Left lobe of liver (tissue), 2 donors: ENCODE measurements at regions not wholly inside any gene's neighbourhood (a gene's known extent, or its start where the extent isn't known, plus 50 kb on each side); places are given as distances from the start of the nearest gene placed in this dataset.
"Not testable (repeated sequence)": the region's sequence is repeated elsewhere in the genome, so short reads cannot be mapped to it uniquely, and the experiment has no call there.

Source experiments
- ATAC-seq: fragments of 200-7000 bp; cut with Tn5 transposase; one replicate; pipeline ENCODE4 v1.9.1; 2020; ENCODE audit warnings: mild to moderate bottlenecking, moderate library complexity
- DNase-seq: peaks from one replicate; pipeline ENCODE4 v3.0.0-alpha.2; 2020; ENCODE audit warnings: low spot score
- donor health status: DM: no; HTN: no; CAD: no; lungs with moderate emphysema.
- donor health status: DM: no; HTN: yes; CAD: no.

DNA sequence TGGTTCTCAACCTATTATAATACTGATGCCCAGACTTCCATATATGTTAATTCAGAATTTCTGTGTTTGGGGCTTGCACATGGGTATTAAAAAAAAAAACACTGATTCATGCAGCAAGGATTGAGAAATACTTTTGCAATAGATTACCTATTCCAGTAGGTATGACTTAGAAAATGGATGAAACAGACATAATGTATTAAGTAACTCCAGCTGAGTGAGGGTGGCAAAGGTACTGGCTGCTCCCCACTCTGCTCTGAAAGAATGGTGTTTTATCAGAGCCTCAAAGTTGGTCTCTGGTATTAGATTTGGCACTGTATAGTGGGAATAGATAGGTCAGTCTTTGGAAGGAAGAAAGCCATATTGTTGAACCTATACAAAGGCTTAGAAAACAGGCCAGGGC is 234.3 kb upstream of the FOLH1 start:
- ATAC-seq (peak; percentile 37), DNase-seq (no peak)

DNA sequence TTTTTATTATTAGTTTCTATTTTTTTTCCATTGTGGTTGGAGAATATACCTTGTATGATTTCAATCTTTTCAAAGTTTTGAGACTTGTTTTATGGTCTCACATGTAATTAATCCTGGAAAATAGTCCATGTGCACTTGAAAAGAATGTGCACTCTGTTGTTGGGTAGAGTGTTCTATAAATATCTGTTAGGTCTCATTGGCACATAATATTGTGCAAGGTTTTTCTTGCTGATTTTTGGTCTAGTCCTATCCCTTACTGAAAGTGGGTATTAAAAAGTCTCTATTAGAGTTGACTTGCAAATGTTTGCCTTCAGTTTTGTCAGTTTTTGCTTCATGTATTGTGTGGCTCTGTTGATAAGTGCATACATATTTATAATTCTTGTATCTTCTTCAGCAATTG is 231.5 kb upstream of the FOLH1 start:
- peak; percentile 65 for ATAC-seq
- DNase-seq = not testable (repeated sequence)

DNA sequence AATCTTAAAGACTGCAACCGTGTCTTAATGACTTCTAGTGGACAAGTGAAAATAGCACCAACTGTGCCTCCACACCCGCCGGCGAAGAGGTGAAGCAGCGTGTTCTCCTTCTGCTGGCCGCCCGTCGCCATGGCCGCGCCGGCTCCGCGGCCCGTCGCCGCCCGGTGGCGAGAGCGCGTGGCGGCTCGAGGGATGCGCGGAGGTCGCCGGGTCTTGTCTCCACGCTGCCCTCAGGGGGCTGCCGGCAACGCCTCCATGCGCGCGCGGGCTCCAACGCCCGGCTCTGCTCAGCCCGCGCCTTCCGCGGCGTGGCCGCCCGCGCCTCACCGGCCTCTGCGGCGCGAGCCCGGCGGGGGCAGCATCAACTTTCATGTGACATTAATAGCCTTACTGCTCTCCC is 225.9 kb upstream of the FOLH1 start:
- not testable (repeated sequence) for ATAC-seq, DNase-seq

- ATAC-seq (no peak), DNase-seq (no peak)
Measured at GRCh38 chr11:49432242-49432848, 223.9 kb upstream of the FOLH1 start.

GRCh38 chr11:49424136-49424535 is 215.7 kb upstream of the FOLH1 start:
- no peak for ATAC-seq
- no peak for DNase-seq

- not testable (repeated sequence) for DNase-seq, ATAC-seq
Measured at GRCh38 chr11:49418877-49419276, 210.5 kb upstream of the FOLH1 start.

GRCh38 chr11:49405743-49406142 is 197.3 kb upstream of the FOLH1 start:
- ATAC-seq (no peak), DNase-seq (no peak)

GRCh38 chr11:49395789-49396188 is 187.4 kb upstream of the FOLH1 start:
- ATAC-seq, DNase-seq: not testable (repeated sequence)

- not testable (repeated sequence) for ATAC-seq, DNase-seq
Measured at GRCh38 chr11:49390362-49390761, 182.0 kb upstream of the FOLH1 start.

- not testable (repeated sequence) for DNase-seq
- peak; percentile 40 for ATAC-seq
Measured at GRCh38 chr11:49389149-49389548, 180.7 kb upstream of the FOLH1 start.

GRCh38 chr11:49384371-49384770 is 176.0 kb upstream of the FOLH1 start:
- not testable (repeated sequence) for ATAC-seq, DNase-seq

DNA sequence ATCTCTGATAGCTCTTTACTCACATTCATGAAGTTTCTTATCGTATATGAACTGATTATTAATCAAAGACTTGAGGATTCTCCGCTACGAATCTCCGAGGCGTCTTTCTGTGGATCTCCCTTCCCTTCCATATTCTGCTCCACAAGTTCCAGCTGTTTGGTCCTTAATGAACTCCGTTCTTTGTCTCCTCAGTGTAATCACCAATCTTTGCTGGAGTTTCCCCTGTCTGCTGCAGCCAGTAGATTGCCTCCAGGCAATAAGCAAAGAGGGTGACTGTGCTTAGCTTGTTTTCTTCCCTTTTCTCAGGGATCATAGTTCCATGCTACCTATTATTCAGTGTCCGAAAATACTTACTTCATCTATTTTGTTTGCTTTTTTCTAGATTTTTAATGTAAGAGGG is 169.6 kb upstream of the FOLH1 start:
- ATAC-seq (peak; percentile 57), DNase-seq (no peak)

DNA sequence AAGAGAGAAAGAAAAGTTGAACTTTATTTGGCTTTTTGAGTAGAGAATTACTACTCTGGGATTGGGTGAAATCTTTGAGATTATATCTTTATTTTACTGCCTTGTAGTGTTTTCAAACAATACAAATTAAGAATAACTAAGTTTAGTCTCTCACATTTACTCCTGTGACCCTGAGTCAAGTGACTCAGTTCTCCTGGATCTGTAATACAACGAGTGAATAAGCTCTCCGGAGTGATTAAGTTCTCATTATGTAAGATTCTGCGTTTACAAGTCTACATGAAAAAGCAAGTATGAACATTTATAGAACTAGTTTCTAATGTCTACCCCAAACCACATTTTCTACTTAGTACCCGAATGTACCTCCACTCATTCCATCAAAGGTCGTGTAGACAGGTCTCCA is 165.5 kb upstream of the FOLH1 start:
- DNase-seq, ATAC-seq: not testable (repeated sequence)

GRCh38 chr11:49373385-49373784 is 165.0 kb upstream of the FOLH1 start:
- not testable (repeated sequence) for ATAC-seq, DNase-seq

GRCh38 chr11:49372137-49372536 is 163.7 kb upstream of the FOLH1 start:
- ATAC-seq = peak; percentile 82
- DNase-seq = not testable (repeated sequence)

DNA sequence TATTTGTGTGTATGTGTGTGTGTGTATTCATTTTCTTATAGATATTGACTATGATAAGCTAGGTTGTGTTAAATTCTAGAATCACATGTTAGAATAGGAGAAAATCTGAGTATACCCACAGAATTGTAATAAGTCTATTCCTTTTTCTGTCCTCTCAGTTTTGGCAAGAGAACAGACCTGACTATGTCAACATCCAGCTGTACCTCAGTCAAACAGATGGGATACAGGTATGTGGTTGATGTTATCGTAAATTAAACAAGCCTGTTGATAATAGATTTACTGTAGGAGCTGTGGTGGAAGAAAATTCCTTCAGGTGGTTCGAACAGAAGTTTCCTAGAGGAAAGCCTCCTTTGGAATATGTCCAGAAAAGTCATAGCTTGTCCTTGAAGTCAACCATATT is 160.2 kb upstream of the FOLH1 start:
- peak; percentile 69 for ATAC-seq
- not testable (repeated sequence) for DNase-seq

DNA sequence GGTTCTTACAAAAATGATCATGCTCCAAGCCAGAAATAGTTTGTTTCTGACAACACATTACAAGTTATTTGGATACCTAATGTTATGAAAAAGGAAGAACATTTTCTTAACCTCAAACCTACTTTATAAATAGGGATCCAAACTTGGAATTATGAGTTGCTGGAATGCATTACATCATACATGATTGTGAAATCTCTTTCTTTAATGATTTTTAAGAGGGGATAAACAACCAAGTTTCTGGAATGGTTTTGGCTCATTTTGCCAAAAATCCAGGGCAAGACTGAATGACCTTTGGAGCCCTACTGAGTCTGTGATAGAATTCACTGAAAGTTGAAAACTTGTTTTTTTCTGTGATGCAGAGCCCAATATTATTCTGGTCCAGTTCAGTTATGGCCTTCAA is 157.0 kb upstream of the FOLH1 start:
- not testable (repeated sequence) for DNase-seq
- ATAC-seq = peak; percentile 93

GRCh38 chr11:49362994-49363393 is 154.6 kb upstream of the FOLH1 start:
- DNase-seq, ATAC-seq: not testable (repeated sequence)

GRCh38 chr11:49354536-49354935 is 146.1 kb upstream of the FOLH1 start:
- ATAC-seq = peak; percentile 79
- not testable (repeated sequence) for DNase-seq

GRCh38 chr11:49352868-49353267 is 144.5 kb upstream of the FOLH1 start:
- DNase-seq, ATAC-seq: not testable (repeated sequence)

DNA sequence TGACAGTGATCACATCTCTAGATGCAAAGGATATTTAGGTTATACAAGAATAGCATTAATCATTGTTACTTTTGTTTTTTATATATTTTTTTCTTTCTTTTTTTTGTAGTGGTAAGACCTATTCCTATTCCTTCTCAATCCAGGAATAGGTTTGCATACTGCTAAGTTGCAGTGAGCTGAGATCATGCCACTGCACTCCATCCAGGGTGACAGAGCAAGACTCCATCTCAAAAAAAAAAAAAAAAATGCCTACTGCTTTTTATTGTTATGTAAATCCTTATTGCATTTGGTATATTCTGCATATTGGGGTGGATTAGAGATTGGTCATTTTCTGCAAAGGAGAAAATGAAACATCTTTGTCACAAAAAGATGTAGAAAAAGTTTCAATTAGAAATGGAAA is 138.2 kb upstream of the FOLH1 start:
- not testable (repeated sequence) for DNase-seq, ATAC-seq

GRCh38 chr11:49328485-49329186 is 120.2 kb upstream of the FOLH1 start:
- DNase-seq, ATAC-seq: not testable (repeated sequence)
